ENCODE measurements at regions not wholly inside any gene's neighbourhood (a gene's known extent, or its start where the extent isn't known, plus 50 kb on each side); places are given as distances from the start of the nearest gene placed in this dataset.

DNA sequence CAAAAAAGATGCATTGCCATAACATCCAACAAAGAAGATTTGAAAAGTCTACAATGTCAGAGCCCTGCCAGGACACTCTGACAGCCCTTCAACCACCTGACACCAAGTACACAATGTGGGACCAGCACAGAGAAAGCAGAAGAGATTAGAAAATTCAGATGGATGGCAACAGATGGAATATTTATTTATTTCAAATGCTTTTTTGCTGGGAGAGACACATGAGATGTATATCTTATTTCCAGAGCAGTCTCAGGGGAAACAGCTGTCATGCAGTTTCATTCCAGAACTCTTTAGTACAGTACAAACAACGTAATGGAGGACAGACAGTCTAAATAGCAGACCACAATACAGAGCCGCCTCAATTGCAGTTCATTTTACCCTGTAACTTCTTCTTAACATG, 110.1 kb downstream of the MAIP1 start:
- TF ChIP-seq, protein P1, sequence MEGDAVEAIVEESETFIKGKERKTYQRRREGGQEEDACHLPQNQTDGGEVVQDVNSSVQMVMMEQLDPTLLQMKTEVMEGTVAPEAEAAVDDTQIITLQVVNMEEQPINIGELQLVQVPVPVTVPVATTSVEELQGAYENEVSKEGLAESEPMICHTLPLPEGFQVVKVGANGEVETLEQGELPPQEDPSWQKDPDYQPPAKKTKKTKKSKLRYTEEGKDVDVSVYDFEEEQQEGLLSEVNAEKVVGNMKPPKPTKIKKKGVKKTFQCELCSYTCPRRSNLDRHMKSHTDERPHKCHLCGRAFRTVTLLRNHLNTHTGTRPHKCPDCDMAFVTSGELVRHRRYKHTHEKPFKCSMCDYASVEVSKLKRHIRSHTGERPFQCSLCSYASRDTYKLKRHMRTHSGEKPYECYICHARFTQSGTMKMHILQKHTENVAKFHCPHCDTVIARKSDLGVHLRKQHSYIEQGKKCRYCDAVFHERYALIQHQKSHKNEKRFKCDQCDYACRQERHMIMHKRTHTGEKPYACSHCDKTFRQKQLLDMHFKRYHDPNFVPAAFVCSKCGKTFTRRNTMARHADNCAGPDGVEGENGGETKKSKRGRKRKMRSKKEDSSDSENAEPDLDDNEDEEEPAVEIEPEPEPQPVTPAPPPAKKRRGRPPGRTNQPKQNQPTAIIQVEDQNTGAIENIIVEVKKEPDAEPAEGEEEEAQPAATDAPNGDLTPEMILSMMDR (IDR thresholded peaks at IDR 0.05; ENCODE audit: insufficient read depth, low read depth, low read length) = no peak
- DNase-seq (ENCODE audit: low read depth) = no peak
- ChIA-PET POLR2A (no interaction called here), CTCF (no interaction called here)
- Histone ChIP-seq H3K36me3 (ENCODE audit: control insufficient read depth, insufficient read depth, low read length) (no peaks in the 10 kb centered on the region), H3K27me3 (ENCODE audit: control insufficient read depth, insufficient read depth, low read length) (peaks cover 3% of the 10 kb centered on the region; the same call in 1 of the 2 replicates), H3K4me3 (ENCODE audit: low read depth, low read length) (no peak overlapping the region)

- H3K4me3 ChIP-seq (ENCODE audit: low read depth, low read length) = no peak overlapping the region
- peaks cover 3% of the 10 kb centered on the region; the same call in 1 of the 2 replicates for H3K27me3 ChIP-seq (ENCODE audit: control insufficient read depth, insufficient read depth, low read length)
- POLR2A ChIA-PET = no interaction called here
- no peak for DNase-seq (ENCODE audit: low read depth)
- CTCF ChIA-PET = no interaction called here
- H3K36me3 ChIP-seq (ENCODE audit: control insufficient read depth, insufficient read depth, low read length) = no peaks in the 10 kb centered on the region
- TF ChIP-seq, protein P1 (IDR thresholded peaks at IDR 0.05; ENCODE audit: insufficient read depth, low read depth, low read length) = no peak
Measured at GRCh38 chr2:200066417-200066816, 111.0 kb downstream of the MAIP1 start.

DNA sequence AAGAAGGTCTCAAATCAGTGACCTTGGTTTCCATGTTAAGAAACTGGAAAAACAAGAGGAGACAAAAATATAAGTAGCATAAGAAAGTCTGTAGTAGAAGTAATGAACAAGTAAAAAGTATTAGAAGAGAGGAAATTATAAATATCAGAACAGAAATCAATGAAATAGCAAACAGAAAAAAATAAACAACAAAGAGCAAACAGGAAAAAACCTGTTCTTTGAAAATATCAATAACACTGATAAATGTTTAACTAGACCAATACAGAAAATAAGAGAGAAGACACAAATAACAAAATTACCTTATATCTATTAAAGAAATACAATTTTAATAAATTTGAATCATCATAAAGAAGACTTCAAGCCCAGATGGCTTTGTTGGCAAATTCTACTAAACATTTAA, 113.3 kb downstream of the MAIP1 start:
- H3K27me3 ChIP-seq (ENCODE audit: control insufficient read depth, insufficient read depth, low read length) = no peaks in the 10 kb centered on the region
- CTCF ChIA-PET = no interaction called here
- DNase-seq (ENCODE audit: low read depth) = no peak
- no peaks in the 10 kb centered on the region for H3K36me3 ChIP-seq (ENCODE audit: control insufficient read depth, insufficient read depth, low read length)
- TF ChIP-seq, protein P1 (IDR thresholded peaks at IDR 0.05; ENCODE audit: insufficient read depth, low read depth, low read length) = no peak
- H3K4me3 ChIP-seq (ENCODE audit: low read depth, low read length) = no peak overlapping the region
- POLR2A ChIA-PET = no interaction called here

DNA sequence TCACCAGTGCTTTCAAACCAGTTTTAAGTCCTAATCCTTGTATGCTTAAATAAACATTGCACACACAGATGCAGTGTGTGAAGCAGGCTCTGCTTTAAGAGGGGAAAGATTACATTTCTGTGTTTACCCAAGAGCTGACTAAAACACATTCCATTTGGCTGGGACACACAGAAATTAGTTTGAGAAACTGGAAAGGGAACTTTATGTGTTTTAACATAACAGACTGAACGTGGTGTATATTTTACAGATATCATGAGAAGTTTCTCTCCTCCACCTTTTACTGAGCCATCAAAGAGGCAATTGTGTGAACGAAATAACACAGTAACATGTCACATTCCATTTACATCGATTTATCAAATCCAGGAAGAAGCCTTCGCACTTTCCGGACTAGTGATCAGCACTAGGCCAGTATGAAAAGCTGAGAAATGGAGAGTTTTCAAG, 121.8 kb downstream of the MAIP1 start:
- no peak overlapping the region for H3K4me3 ChIP-seq (ENCODE audit: low read depth, low read length)
- ChIA-PET POLR2A (interaction anchor here (0.9 kb wide), 1 partner anchor 33 kb away, joined by 3 read pairs; no protein-coding TSS in a partner anchor), CTCF (interaction anchor here (1.7 kb wide), 1 partner anchor 91 kb away, joined by 4 read pairs; no protein-coding TSS in a partner anchor)
- DNase-seq (ENCODE audit: low read depth) = peak; percentile 44
- H3K27me3 ChIP-seq (ENCODE audit: control insufficient read depth, insufficient read depth, low read length) = no peaks in the 10 kb centered on the region
- TF ChIP-seq, protein P1 (IDR thresholded peaks at IDR 0.05; ENCODE audit: insufficient read depth, low read depth, low read length) = no peak
- no peaks in the 10 kb centered on the region for H3K36me3 ChIP-seq (ENCODE audit: control insufficient read depth, insufficient read depth, low read length)

- no peaks in the 10 kb centered on the region for H3K27me3 ChIP-seq (ENCODE audit: control insufficient read depth, insufficient read depth, low read length)
- no peak overlapping the region for H3K4me3 ChIP-seq (ENCODE audit: low read depth, low read length)
- ChIA-PET CTCF (interaction anchor here (1.7 kb wide), 1 partner anchor 92 kb away, joined by 4 read pairs; no protein-coding TSS in a partner anchor), POLR2A (interaction anchor here (0.9 kb wide), 1 partner anchor 33 kb away, joined by 3 read pairs; no protein-coding TSS in a partner anchor)
- TF ChIP-seq, protein P1 (IDR thresholded peaks at IDR 0.05; ENCODE audit: insufficient read depth, low read depth, low read length) = no peak
- no peaks in the 10 kb centered on the region for H3K36me3 ChIP-seq (ENCODE audit: control insufficient read depth, insufficient read depth, low read length)
- no peak for DNase-seq (ENCODE audit: low read depth)
Measured at GRCh38 chr2:200077838-200078237, 122.5 kb downstream of the MAIP1 start.
